Loucy (cell line): ENCODE measurements at regions not wholly inside any gene's neighbourhood (a gene's known extent, or its start where the extent isn't known, plus 50 kb on each side); places are given as distances from the start of the nearest gene placed in this dataset.

Source experiments
- H2AFZ ChIP-seq: fragments of 200-600 bp; sonication (generic); 2 replicates; pipeline ENCODE4 v1.6.0; 2016; ENCODE audit warnings: antibody characterized with exemption, mild to moderate bottlenecking, low read length, moderate library complexity
- H3F3A ChIP-seq: fragments of 200-600 bp; 2 replicates; pipeline ENCODE4 v1.6.0; 2016; ENCODE audit warnings: antibody characterized with exemption, low read depth, mild to moderate bottlenecking
- H3K27me3 ChIP-seq: fragments of 200-600 bp; sonication (generic); 2 replicates; pipeline ENCODE4 v1.6.1; 2014; ENCODE audit warnings: low read length, mild to moderate bottlenecking; ENCODE audit not compliant: insufficient read depth, poor library complexity, severe bottlenecking
- H3K36me3 ChIP-seq: fragments of 200-600 bp; sonication (generic); 2 replicates; pipeline ENCODE4 v1.6.1; 2016; ENCODE audit warnings: low read length; ENCODE audit not compliant: insufficient read depth
- H3K4me1 ChIP-seq: fragments of 200-600 bp; sonication (generic); 2 replicates; pipeline ENCODE4 v1.5.1; 2014; ENCODE audit warnings: low read length, mild to moderate bottlenecking; ENCODE audit not compliant: insufficient read depth, poor library complexity, severe bottlenecking
- H3K4me2 ChIP-seq: fragments of 200-600 bp; sonication (generic); 2 replicates; pipeline ENCODE4 v1.6.0; 2014; ENCODE audit warnings: antibody characterized with exemption, low read length, low read depth, mild to moderate bottlenecking; ENCODE audit not compliant: poor library complexity, severe bottlenecking
- H3K4me3 ChIP-seq: fragments of 200-600 bp; sonication (generic); 2 replicates; pipeline ENCODE4 v1.5.1; 2014; ENCODE audit warnings: low read length, mild to moderate bottlenecking, mixed read lengths; ENCODE audit not compliant: poor library complexity, severe bottlenecking
- H3K79me2 ChIP-seq: fragments of 200-600 bp; sonication (generic); 2 replicates; pipeline ENCODE4 v1.6.1; 2014; ENCODE audit warnings: low read length; ENCODE audit not compliant: insufficient read depth
- H3K9ac ChIP-seq: fragments of 200-600 bp; sonication (generic); 2 replicates; pipeline ENCODE4 v1.6.0; 2014; ENCODE audit warnings: mild to moderate bottlenecking, low read depth, low read length, moderate library complexity; ENCODE audit not compliant: poor library complexity, severe bottlenecking
- H3K9me2 ChIP-seq: fragments of 200-600 bp; sonication (generic); replicated peaks from 2 replicates; pipeline ENCODE4 v1.6.1; 2016; ENCODE audit warnings: low read depth, low read length, mixed read lengths
- H3K9me3 ChIP-seq: fragments of 200-600 bp; sonication (generic); 2 replicates; pipeline ENCODE4 v1.6.1; 2014; ENCODE audit warnings: mild to moderate bottlenecking, antibody characterized with exemption, low read length, low read depth; ENCODE audit not compliant: insufficient read depth
- H4K20me1 ChIP-seq: fragments of 200-600 bp; sonication (generic); 2 replicates; pipeline ENCODE4 v1.6.0; 2014; ENCODE audit warnings: antibody characterized with exemption, low read length, mild to moderate bottlenecking; ENCODE audit not compliant: insufficient read depth, poor library complexity, severe bottlenecking
- EZH2phosphoT487 ChIP-seq: fragments of 200-600 bp; IDR thresholded peaks from 2 replicates; pipeline ENCODE4 v1.6.1; 2018; ENCODE audit warnings: antibody characterized with exemption, mild to moderate bottlenecking, moderate library complexity, borderline replicate concordance
- TF ChIP-seq, protein P1 (sequence below): fragments of 200-600 bp; sonication (generic); conservative IDR thresholded peaks from 2 replicates; pipeline ENCODE4 v1.5.1; 2014; ENCODE audit warnings: mild to moderate bottlenecking, antibody characterized with exemption, low read length

DNA sequence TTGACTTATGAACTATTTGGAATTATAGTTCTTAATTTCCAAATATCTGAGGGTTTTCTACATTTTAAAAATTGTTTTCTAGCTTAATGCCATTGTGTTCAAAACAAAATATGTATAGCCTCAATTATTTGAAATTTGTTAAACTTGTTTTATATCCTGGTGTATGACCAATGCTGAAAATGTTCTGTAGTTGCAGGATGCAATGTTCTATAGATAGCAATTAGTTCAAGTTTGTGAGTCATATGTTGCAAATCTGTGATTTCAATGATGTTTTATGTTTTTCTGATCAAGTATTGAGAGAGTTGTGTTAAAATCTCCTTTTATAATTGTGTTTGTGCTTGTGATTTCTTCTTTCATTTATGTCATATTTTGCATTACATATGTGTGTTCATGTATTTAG, 517.5 kb downstream of the ADGRL2 start:
- Histone ChIP-seq H3F3A (no peaks in the 10 kb centered on the region), H3K36me3 (no peaks in the 10 kb centered on the region), H2AFZ (no peak overlapping the region), H3K4me2 (no peak overlapping the region), H3K4me3 (no peak overlapping the region), H4K20me1 (no peaks in the 10 kb centered on the region), H3K27me3 (no peaks in the 10 kb centered on the region), H3K9ac (no peak overlapping the region), H3K9me3 (no peaks in the 10 kb centered on the region), H3K9me2 (no peaks in the 10 kb centered on the region), H3K4me1 (no peaks in the 10 kb centered on the region), H3K79me2 (no peaks in the 10 kb centered on the region)
- TF ChIP-seq EZH2phosphoT487: no peak
- TF ChIP-seq, protein P1, sequence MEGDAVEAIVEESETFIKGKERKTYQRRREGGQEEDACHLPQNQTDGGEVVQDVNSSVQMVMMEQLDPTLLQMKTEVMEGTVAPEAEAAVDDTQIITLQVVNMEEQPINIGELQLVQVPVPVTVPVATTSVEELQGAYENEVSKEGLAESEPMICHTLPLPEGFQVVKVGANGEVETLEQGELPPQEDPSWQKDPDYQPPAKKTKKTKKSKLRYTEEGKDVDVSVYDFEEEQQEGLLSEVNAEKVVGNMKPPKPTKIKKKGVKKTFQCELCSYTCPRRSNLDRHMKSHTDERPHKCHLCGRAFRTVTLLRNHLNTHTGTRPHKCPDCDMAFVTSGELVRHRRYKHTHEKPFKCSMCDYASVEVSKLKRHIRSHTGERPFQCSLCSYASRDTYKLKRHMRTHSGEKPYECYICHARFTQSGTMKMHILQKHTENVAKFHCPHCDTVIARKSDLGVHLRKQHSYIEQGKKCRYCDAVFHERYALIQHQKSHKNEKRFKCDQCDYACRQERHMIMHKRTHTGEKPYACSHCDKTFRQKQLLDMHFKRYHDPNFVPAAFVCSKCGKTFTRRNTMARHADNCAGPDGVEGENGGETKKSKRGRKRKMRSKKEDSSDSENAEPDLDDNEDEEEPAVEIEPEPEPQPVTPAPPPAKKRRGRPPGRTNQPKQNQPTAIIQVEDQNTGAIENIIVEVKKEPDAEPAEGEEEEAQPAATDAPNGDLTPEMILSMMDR: no peak

DNA sequence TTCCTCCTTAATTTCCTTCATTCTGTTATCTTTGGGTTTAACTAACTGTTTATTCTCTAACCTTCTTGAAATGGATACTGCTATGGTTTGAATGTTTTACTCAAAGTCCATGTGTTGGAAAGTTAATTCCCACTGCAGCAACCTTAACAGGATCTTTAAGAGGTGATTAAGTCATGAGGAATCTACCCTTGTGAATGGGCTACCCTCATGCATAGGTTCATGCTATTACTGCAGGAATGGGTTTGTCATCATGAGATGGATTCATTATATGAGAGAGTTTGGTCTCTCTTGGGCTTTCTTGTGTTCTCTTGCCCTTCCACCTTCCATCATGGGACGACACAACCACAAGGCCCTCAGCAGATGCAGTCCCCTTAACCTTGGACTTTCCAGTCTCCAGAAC, 516.9 kb downstream of the ADGRL2 start:
- Histone ChIP-seq H3K4me2 (no peak overlapping the region), H3K4me3 (no peak overlapping the region), H4K20me1 (no peaks in the 10 kb centered on the region), H3F3A (no peaks in the 10 kb centered on the region), H3K36me3 (no peaks in the 10 kb centered on the region), H3K9me3 (no peaks in the 10 kb centered on the region), H2AFZ (no peak overlapping the region), H3K9ac (no peak overlapping the region), H3K9me2 (no peaks in the 10 kb centered on the region), H3K4me1 (no peaks in the 10 kb centered on the region), H3K79me2 (no peaks in the 10 kb centered on the region), H3K27me3 (no peaks in the 10 kb centered on the region)
- TF ChIP-seq, protein P1: no peak
- no peak for TF ChIP-seq EZH2phosphoT487

DNA sequence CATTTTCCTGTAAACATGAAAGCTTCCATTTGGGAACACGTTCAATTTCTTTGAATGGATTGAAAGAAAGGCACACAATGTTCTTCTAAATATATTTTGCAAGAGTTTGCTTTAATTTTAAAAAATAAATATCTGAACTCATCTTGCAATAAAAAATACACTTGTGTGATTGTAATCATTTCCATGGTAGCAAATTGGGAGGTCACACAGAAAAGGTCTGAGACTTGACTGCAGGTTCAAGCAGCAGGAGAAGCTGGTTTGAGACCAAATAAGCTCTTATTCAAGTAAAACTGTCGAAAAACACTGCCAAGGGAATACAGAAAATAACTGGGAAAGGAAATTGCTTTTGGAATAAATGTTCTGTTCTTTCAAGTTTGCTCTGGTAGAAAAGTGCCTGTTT, 498.9 kb downstream of the ADGRL2 start:
- no peak overlapping the region for H2AFZ ChIP-seq
- H4K20me1 ChIP-seq: no peaks in the 10 kb centered on the region
- H3K36me3 ChIP-seq: no peaks in the 10 kb centered on the region
- no peak overlapping the region for H3K9ac ChIP-seq
- no peak overlapping the region for H3K4me2 ChIP-seq
- no peaks in the 10 kb centered on the region for H3K79me2 ChIP-seq
- H3K4me1 ChIP-seq: no peaks in the 10 kb centered on the region
- H3K27me3 ChIP-seq: no peaks in the 10 kb centered on the region
- TF ChIP-seq, protein P1: no peak
- TF ChIP-seq EZH2phosphoT487: no peak
- H3K4me3 ChIP-seq: no peak overlapping the region
- H3F3A ChIP-seq: no peaks in the 10 kb centered on the region
- H3K9me2 ChIP-seq: no peaks in the 10 kb centered on the region
- no peaks in the 10 kb centered on the region for H3K9me3 ChIP-seq
